ENCODE measurements at regions not wholly inside any gene's neighbourhood (a gene's known extent, or its start where the extent isn't known, plus 50 kb on each side); places are given as distances from the start of the nearest gene placed in this dataset.

- TF ChIP-seq, protein P1, sequence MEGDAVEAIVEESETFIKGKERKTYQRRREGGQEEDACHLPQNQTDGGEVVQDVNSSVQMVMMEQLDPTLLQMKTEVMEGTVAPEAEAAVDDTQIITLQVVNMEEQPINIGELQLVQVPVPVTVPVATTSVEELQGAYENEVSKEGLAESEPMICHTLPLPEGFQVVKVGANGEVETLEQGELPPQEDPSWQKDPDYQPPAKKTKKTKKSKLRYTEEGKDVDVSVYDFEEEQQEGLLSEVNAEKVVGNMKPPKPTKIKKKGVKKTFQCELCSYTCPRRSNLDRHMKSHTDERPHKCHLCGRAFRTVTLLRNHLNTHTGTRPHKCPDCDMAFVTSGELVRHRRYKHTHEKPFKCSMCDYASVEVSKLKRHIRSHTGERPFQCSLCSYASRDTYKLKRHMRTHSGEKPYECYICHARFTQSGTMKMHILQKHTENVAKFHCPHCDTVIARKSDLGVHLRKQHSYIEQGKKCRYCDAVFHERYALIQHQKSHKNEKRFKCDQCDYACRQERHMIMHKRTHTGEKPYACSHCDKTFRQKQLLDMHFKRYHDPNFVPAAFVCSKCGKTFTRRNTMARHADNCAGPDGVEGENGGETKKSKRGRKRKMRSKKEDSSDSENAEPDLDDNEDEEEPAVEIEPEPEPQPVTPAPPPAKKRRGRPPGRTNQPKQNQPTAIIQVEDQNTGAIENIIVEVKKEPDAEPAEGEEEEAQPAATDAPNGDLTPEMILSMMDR (IDR thresholded peaks at IDR 0.05) = no peak
- no peak for TF ChIP-seq POLR2A (IDR thresholded peaks at IDR 0.05)
Observed at GRCh38 chr2:196449083-196449482, 190.4 kb upstream of the CCDC150 start.
